ENCODE measurements at regions not wholly inside any gene's neighbourhood (a gene's known extent, or its start where the extent isn't known, plus 50 kb on each side); places are given as distances from the start of the nearest gene placed in this dataset.
"Not testable (repeated sequence)": the region's sequence is repeated elsewhere in the genome, so short reads cannot be mapped to it uniquely, and the experiment has no call there.

GRCh38 chr5:71385208-71385607, 70.2 kb upstream of the BDP1 start:
- not testable (repeated sequence) for TF ChIP-seq YY1 (IDR thresholded peaks at IDR 0.05; ENCODE audit: extremely low read depth, insufficient replicate concordance, low read depth, low read length); CTCF (IDR thresholded peaks at IDR 0.05 in 2 of 3, conservative IDR thresholded peaks at IDR 0.05 in 1 of 3; ENCODE audit: borderline replicate concordance in 1 of 3, insufficient read depth in 1 of 3, low read depth in 2 of 3, low read length in 2 of 3); EZH2 (IDR thresholded peaks at IDR 0.05); MAX (IDR thresholded peaks at IDR 0.05); RAD21 (IDR thresholded peaks at IDR 0.05; ENCODE audit: low read depth); EGR1 (IDR thresholded peaks at IDR 0.05; ENCODE audit: low read depth); POLR2A (IDR thresholded peaks at IDR 0.05; ENCODE audit: borderline replicate concordance, extremely low read depth, insufficient read depth, insufficient read length); EZH2phosphoT487 (IDR thresholded peaks at IDR 0.05; ENCODE audit: borderline replicate concordance); SP1 (IDR thresholded peaks at IDR 0.05; ENCODE audit: low read depth); POLR2AphosphoS5 (IDR thresholded peaks at IDR 0.05; ENCODE audit: low read depth, low read length); ATF3 (IDR thresholded peaks at IDR 0.05)
